GM18508 (cell line): ENCODE measurements at regions not wholly inside any gene's neighbourhood (a gene's known extent, or its start where the extent isn't known, plus 50 kb on each side); places are given as distances from the start of the nearest gene placed in this dataset.
"Not testable (repeated sequence)": the region's sequence is repeated elsewhere in the genome, so short reads cannot be mapped to it uniquely, and the experiment has no call there.

Source experiments
- ATAC-seq: cut with Tn5 transposase; IDR thresholded peaks from one replicate; pipeline ENCODE4 v1.9.1; 2021; ENCODE audit warnings: moderate number of reproducible peaks; ENCODE audit not compliant: insufficient read depth, unreplicated experiment

DNA sequence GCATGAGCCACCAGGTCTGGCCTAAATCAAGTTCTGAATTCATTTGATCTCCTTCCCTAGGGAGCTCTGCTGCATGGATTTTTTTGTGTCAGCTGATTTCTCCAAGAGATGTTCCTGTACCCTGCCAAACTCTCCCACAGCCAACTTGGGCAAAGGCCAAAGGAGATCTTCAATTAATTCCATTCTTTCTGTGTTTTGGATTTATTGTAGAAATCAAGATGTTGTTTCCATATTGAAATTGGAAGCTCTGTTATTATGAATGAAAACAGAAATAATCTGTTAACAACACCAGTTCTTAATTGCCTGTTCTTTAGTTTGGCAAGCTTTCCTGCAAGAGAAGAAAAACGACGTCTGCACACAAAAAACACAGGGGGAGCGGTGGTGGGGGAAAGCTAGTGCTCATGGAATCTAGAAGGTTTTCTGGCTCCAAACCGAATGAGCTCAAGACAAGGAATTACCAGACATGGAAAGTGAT is 86.5 kb upstream of the ABCC4 start:
- ATAC-seq: no peak

DNA sequence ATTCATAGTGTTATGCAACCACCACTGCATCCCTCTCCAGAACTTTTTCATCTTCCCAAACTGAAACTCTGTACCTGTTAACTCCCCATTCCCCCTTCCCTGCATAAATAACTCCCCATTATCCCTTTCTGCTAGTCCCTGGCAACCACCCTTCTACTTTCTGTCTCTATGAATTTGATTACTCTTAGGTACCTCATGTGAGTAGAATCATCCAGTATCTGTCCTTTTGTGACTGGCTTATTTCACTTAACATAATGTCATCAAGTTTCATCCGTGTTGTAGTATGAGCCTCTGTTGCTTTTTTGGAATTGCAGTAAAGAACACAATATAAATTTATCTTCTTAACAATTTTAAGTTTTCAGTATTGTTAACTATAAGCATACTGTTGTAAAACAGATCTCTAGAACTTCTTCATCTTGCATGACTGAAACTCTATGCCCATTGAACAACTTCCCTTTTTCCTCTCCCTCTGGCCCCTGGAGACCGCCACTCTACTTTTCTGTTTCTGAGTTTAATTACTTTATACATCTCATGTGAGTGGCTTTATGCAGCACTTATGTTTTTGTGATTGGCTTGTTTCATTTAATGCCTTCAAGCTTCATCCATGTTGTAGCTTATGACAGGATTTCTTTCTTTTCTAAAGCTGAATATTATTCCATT is 87.3 kb upstream of the ABCC4 start:
- no peak for ATAC-seq

DNA sequence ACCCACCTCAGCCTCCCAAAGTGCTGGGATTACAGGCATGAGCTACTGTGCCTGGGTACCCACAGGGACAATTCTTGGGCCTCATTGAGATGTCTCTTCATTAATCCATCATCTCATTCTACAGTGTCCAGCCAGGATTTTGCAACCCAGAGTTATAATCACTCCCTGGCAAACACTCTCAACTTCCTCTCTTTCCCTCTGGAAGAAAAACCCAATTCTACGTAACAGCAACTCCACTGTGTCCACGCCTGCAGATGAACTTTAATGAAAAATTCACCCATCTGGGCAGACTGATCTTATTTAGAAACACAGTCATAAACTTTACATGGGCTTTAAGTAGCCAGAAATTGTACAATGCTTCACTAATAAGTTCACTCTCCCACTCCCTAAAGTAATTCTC is 90.1 kb upstream of the ABCC4 start:
- no peak for ATAC-seq

DNA sequence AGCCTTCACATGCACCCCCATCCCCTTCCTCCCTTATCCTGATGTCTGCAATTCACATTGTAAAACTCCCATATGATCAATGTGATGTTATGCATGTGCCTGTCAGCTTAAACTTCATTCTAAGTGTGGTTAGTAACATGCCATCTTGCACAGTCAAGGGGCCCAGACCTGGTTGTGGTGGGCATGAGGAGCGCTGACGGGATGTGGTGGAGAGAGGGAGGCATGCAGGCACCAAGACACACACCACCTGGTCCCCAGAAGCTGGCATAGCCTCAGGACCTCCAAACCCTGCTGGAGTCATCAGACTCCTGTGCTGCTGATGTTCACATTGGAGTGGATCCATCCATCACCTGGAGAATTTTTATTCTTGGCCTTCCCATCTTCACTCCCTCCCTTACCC is 90.5 kb upstream of the ABCC4 start:
- ATAC-seq: no peak

DNA sequence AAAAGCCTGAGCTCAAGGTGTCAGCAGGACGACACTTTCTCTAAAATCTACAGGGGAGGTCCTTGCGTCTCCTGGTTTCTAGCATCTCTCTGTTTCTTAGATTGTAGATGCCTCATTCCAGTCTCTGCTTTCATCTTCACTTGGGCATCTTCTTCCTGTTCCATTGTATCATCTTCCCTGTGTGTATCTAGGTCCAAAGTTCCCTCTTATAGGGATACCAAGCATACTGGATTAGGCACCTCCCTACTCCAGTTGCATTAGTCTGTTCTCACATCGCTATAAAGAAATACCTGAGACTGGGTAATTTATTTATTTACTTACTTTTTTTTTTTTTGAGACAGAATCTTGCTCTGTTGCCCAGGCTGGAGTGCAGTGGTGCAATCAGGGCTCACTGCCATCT is 91.3 kb upstream of the ABCC4 start:
- no peak for ATAC-seq

DNA sequence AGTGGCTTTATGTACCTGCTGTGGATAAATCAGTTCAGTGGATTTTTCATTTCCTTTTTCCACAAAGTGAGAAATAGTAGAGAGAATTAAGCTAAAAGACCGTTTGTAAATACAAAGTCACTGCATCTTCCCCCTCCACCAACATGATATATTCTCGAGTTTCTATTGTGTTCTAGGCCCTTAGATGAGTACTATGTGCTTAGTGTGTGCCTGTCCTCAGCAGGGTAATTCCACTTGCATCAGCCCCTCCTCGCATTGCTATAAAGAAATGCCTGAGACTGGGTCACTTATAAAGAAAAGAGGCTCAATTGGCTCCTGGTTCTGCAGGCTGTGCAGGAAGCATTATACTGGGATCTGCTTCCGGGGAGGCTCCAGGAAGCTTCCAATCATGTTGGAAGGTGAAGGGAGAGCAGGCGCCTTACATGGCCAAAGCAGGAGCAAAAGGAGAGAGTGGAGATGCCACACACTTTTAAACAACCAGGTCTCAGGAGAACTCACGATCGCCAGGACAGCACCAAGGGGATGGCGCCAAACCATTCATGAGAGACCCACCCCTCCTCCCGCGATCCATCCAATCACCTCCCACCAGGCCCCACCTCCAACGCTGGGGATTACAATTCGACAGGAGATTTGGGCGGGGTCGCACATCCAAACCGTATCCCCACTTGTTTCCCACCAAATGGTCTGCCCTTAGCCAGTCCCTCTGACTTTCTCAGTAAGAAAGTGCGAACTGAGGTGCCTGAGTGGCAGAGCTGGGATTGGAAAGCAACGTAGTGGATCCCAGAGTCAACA is 102.3 kb upstream of the ABCC4 start:
- no peak for ATAC-seq

DNA sequence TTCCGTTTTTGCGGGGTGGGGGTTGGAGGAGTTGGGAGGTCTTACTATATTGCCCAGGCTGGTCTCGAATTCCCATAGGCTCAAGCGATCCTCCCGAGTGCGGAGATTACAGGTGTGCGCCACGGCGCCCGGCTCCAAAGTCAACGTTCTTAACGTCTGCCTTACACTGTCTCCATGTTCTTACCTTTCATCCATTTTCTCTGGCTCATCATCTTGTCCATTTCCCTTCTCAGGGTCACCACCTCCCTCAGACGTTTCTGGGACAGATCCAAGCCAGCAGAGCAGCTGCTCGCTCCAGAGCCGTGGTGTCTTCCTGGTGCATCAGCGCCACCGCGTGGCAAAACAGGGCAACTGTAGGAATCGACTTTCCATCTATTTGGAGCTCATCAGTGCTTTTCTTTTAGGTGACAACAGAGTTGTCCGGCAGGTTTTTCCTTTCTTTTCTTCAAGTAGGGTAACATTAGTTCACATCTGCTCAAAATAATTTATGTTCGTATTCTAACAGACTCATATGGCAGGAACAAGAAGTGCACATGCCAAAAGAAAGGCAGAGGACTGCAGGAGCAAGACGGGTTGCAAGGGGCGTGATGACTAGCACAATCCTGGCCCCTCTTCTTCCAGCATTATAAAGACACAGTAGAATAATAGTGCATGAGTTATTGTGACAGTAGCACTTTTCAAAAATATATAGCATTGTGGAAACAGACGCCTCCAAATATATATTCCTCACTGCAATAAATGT is 103.1 kb upstream of the ABCC4 start:
- ATAC-seq: no peak

DNA sequence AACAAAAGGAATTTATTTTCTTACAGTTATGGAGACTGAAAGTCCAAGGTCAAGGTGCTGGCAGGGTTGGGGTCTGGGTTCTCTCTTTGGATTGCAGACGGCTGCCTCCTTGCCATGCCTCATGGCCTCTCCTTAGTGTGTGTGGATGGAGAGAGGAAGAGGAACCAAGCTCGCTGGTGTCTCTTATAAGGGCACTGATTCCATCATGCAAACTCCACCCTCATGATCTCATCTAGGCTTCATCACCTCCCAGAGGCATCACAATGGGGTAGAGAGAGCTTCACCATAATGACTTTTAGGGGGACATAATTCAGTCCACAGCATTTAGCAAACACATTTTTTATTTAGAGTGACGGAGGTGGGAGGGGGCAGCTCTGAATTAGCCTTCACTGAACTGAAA is 104.9 kb upstream of the ABCC4 start:
- ATAC-seq: no peak

DNA sequence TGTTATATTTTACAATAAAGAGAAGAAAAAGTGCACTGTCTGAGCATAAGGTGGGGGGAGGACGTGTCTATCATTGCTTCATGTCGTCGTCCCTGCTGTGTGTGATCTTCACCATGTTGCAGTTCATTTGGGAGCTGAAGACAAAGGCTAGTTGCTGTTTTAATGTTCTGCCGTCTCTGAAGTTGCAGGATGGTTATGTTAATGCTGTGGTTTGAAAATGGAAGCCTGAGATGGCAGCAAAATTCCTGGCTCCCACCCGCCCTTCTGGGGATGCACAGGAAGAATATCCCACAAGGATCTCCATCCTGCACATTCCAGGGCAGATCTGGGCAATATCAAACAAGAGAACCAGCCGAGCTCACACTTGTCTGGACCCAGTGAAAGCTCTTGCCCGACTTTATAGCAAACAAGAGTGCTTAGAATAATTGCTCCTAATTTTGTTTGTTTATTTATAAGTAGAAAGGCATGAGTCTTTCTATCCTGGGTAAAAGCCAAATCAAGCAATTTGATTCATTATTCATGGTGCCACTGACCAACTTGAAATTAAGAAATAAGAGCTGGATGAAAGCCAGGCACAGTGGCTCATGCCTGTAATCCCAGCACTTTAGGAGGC is 110.3 kb upstream of the ABCC4 start:
- ATAC-seq: no peak

DNA sequence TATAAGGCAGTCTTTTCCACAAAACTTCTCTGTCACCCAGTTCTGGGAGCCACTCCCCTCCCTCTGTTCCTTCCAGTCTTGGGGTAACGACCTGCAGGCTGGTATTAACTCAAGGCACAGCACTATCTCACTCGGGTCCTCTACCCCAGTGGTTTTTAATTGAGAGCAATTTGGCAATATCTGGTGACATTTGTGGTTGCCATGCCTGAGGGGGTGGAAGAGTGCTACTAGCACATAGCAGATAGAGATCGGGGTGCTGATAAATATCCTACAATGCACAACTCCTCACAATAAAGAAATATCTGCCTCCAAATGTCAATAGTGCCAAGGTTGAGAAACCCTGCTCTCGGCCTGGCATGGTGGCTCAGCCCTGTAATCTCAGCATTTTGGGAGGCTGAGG is 117.7 kb upstream of the ABCC4 start:
- no peak for ATAC-seq

DNA sequence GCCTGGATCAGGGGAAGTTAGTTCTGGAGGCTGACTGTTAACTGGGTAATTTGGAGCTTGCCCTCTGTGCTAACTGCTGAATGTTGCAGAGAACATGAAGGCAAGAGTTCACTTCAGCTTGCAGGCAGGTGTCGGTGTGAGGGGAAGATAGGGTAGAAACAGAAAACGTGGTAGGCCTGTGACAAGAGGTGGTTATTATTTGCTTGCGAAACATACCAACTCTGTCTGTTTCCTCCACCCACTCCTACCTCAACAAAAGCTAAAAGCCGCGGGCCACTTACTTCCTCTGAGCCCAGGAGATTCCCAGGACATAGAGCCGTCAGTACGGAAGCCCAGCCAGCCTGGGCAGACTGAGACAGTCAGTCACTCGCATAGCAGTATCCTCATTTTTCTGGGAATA is 119.2 kb upstream of the ABCC4 start:
- ATAC-seq: no peak

DNA sequence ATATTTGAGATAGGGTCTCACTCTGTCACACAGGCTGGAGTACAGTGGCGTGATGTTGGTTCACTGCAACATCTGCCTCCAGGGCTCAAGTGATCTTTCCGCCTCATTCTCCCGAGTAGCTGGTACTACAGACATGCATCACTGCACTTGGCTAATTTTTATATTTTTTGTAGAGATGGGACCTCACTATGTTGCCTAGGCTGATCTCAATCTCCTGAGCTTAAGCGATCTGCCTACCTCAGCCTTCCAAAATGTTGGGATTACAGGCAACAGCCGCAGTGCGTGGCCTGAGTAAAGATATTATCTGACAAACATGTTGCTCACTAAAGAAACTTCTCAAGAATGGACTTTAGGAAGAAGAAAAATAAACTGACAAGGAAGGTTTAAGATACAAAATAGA is 125.4 kb upstream of the ABCC4 start:
- ATAC-seq: no peak

DNA sequence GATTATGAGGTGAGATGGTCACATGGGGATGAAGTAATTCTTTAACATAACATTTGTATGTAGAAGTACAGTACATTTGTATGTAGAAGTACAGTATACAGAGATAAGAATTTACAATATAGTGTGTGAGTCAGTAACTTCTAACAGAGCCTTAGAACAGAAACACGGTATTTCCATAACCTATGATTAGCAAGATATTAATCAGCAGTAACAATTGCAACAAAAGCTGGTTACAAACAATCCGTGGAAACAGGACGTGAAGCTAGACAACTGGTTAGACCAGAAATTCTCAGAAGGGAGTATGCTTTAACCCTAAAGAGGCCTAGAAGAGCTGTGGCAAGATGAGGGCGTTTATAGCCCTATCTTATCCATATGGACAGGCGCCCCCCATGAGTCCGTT is 122.0 kb upstream of the CLDN10 start:
- ATAC-seq: not testable (repeated sequence)

DNA sequence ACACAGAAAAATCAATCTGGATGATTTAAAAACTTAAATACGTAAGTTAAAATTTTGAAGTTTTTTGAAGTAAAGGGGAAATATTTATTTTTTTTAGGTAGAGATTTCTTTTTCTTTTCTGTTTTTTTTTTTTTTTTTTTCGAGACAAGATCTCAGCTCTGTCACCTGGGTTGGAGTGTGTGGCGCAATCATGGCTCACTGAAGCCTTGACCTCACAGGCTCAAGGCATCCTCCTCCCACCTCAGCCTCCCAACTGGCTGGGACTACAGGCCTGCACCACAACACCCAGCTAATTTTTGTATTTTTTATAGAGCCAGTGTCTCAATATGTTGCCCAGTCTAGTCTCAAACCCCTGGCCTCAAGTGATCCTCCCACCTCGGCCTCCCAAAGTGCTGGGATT is 120.4 kb upstream of the CLDN10 start:
- ATAC-seq: no peak

DNA sequence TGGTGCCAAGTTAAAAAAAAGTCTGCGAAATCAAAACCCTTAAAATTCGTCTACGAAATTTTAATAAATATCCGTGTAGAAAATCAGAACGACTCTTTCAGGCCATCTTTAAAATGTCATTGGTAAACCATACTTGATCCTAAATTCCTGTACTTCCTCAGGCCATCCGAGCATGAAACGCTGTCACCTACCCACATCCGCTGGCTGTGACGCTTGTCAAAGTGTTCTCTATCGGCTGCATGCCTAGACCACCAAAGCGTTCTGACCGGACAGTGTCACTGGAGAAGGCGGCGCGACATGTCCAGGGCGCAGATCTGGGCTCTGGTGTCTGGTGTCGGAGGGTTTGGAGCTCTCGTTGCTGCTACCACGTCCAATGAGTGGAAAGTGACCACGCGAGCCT is 119.0 kb upstream of the CLDN10 start:
- ATAC-seq: no peak

DNA sequence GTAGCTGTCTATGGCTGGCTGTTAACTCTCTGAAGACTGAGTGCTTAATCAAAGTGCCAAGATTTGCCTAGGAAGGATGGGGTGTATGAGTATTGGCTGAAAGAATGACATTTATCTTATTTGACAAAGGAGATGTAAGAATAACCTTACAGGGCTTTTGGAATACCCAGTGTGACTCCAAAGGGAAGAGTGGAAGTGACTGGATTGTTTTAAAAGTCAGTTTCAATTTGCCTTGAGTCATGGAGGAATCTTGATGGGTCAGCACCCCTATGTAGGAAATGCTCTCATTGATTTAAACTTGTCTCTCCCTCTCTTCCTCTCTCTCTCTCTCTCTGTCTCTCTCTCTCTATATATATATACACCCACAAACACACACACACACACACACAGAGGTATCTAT is 118.4 kb upstream of the CLDN10 start:
- ATAC-seq: no peak

DNA sequence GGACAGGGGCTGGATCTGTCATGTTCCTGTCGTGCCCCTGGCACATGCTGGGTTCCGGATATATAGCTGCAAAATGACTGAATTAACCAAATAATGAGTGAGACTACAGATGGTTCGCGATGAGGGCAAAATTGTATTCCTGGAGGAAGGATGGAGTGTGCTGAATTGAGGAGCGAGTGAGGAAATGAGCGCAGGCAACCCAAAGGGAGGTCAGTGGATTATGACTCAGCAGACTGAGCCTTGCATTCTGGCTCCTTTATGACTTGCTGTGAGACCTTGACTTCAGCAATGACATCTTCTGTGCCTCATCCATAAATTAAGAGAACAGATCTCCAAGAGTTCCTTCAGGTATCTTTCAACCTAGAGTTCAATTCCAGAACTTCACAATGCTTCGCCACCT is 115.0 kb upstream of the CLDN10 start:
- no peak for ATAC-seq

DNA sequence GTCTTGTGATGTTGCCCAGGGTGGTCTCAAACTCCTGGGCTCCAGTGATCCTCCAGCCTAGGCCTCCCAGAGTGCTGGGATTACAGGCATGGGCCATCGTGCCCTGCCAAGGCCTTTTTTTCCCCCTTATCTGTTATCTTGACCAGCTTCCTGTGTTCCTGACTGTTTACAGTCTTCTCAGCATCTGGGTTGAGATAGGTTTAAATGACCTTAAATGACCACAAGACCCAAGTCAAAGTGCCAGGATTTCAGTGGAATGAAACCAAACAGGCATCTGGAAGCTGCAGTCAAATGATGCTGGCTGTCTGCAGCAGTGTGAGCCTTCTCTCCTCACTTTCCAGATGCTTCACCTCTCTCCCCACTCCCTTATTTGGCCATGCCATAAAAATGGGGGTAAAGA is 114.2 kb upstream of the CLDN10 start:
- no peak for ATAC-seq

DNA sequence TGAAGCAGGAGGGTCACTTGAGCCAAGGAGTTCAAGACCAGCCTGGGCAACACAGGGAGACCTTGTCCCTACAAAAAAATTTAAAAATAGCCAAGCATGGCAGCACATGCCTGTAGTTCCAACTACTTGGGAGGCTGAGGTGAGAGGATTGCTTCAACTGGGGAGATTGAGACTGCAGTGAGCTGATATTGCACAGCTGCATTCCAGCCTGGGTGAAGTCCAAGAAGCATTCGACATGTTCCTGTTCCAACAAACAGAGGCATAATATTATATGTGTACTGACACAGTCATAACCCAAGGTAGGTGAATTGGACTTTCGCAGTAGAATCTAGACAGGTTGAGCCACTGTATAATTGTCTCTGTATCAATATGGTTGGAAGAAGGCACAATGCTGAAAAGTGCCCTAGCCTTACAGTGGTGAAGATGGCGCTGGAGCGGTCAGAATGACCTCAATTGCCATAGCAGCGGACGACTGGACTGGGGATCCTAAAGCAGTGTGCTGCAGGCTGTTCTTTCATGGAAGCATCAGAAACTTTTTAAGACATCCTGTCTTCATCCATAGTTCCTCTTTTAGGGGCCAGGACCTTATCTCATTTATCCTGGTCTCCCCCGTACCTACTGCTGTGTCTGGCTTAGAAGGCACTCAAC is 112.0 kb upstream of the CLDN10 start:
- no peak for ATAC-seq

DNA sequence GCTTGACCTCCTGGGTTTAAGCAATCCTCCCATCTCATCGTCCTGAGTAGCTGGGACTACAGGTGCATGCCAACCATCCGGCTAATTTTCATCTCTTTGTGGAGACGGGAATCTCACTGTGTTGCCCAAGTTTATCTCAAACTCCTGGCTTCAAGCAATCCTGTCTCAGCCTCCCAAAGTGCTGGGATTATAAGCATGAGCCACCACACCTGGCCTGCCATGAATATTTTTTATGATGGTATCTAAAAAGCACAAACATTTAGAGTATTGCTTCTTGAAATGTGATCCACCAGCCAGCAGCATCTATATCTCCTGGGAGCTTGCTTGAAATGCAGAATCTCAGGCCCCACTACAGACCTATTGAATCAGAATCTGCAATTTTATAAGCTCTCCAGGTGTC is 111.2 kb upstream of the CLDN10 start:
- no peak for ATAC-seq
